Central memory CD8-positive, alpha-beta T cell (primary cell): ENCODE measurements at regions not wholly inside any gene's neighbourhood (a gene's known extent, or its start where the extent isn't known, plus 50 kb on each side); places are given as distances from the start of the nearest gene placed in this dataset.
"Not testable (repeated sequence)": the region's sequence is repeated elsewhere in the genome, so short reads cannot be mapped to it uniquely, and the experiment has no call there.

ENCODE experiments used
- ATAC-seq: fragments of 150-1000 bp; cut with Tn5 transposase; replicated peaks from 2 replicates; pipeline ENCODE4 v1.10.0; 2022; ENCODE audit warnings: mild to moderate bottlenecking, moderate FRiP score, moderate number of reproducible peaks; ENCODE audit not compliant: poor library complexity, severe bottlenecking; ENCODE audit errors: extremely low read depth
- DNase-seq, 2 donors: peaks; one replicate each; pipeline ENCODE4 v3.0.0; 2021; ENCODE audit warnings: low spot score in 2 of 2
- H3K27ac Mint-ChIP-seq: one replicate; pipeline ENCODE4 v1.8.0; 2022; ENCODE audit warnings: low read depth, mild to moderate bottlenecking, moderate library complexity, mixed read lengths
- H3K27me3 Mint-ChIP-seq: one replicate; pipeline ENCODE4 v1.8.0; 2022; ENCODE audit warnings: mixed read lengths
- H3K36me3 Mint-ChIP-seq: one replicate; pipeline ENCODE4 v1.8.0; 2022; ENCODE audit warnings: mild to moderate bottlenecking, moderate library complexity, mixed read lengths; ENCODE audit not compliant: insufficient read depth
- H3K4me1 Mint-ChIP-seq: one replicate; pipeline ENCODE4 v1.8.0; 2022; ENCODE audit warnings: mixed read lengths
- H3K4me3 Mint-ChIP-seq: one replicate; pipeline ENCODE4 v1.8.0; 2022; ENCODE audit warnings: mild to moderate bottlenecking, moderate library complexity, mixed read lengths
- H3K9me3 Mint-ChIP-seq: one replicate; pipeline ENCODE4 v1.8.0; 2022; ENCODE audit warnings: mixed read lengths

- Mint-ChIP-seq H3K4me3 (no peak overlapping the region), H3K36me3 (no peaks in the 10 kb centered on the region), H3K27me3 (no peaks in the 10 kb centered on the region), H3K9me3 (peaks cover 18% of the 10 kb centered on the region), H3K4me1 (no peaks in the 10 kb centered on the region), H3K27ac (no peak overlapping the region)
- no peak for DNase-seq
- ATAC-seq = no peak
Observed at GRCh38 chr6:103826209-103826608, 1033.5 kb downstream of the HACE1 start.

- Mint-ChIP-seq H3K4me1 (no peaks in the 10 kb centered on the region), H3K27me3 (no peaks in the 10 kb centered on the region), H3K9me3 (peaks cover 24% of the 10 kb centered on the region), H3K4me3 (no peak overlapping the region), H3K36me3 (no peaks in the 10 kb centered on the region), H3K27ac (no peak overlapping the region)
- no peak for DNase-seq
- no peak for ATAC-seq
Observed at GRCh38 chr6:103820148-103820547, 1039.6 kb downstream of the HACE1 start.

- H3K27me3 Mint-ChIP-seq = no peaks in the 10 kb centered on the region
- no peak overlapping the region for H3K4me3 Mint-ChIP-seq
- no peak overlapping the region for H3K27ac Mint-ChIP-seq
- peaks cover 25% of the 10 kb centered on the region for H3K9me3 Mint-ChIP-seq
- H3K36me3 Mint-ChIP-seq = no peaks in the 10 kb centered on the region
- DNase-seq = no peak
- no peak for ATAC-seq
- no peaks in the 10 kb centered on the region for H3K4me1 Mint-ChIP-seq
Observed at GRCh38 chr6:103819509-103819908, 1040.2 kb downstream of the HACE1 start.

- Mint-ChIP-seq H3K27me3 (no peaks in the 10 kb centered on the region), H3K27ac (no peak overlapping the region), H3K9me3 (peaks cover 22% of the 10 kb centered on the region), H3K36me3 (no peaks in the 10 kb centered on the region), H3K4me3 (no peak overlapping the region), H3K4me1 (no peaks in the 10 kb centered on the region)
- no peak for ATAC-seq
- DNase-seq = no peak
Observed at GRCh38 chr6:103812970-103813369, 1046.7 kb downstream of the HACE1 start.

GRCh38 chr6:103801901-103802479, 1057.7 kb downstream of the HACE1 start:
- H3K4me1 Mint-ChIP-seq, H3K36me3 Mint-ChIP-seq, ATAC-seq, H3K27ac Mint-ChIP-seq, H3K27me3 Mint-ChIP-seq, H3K4me3 Mint-ChIP-seq, DNase-seq: not testable (repeated sequence)
- peaks cover 17% of the 10 kb centered on the region for H3K9me3 Mint-ChIP-seq

- Mint-ChIP-seq H3K4me1 (no peaks in the 10 kb centered on the region), H3K9me3 (peaks cover 24% of the 10 kb centered on the region), H3K27ac (no peak overlapping the region), H3K36me3 (no peaks in the 10 kb centered on the region), H3K4me3 (no peak overlapping the region), H3K27me3 (no peaks in the 10 kb centered on the region)
- no peak for DNase-seq
- no peak for ATAC-seq
Observed at GRCh38 chr6:103799971-103800670, 1059.6 kb downstream of the HACE1 start.

GRCh38 chr6:103798166-103798565, 1061.6 kb downstream of the HACE1 start:
- no peaks in the 10 kb centered on the region for H3K27me3 Mint-ChIP-seq
- H3K27ac Mint-ChIP-seq = no peak overlapping the region
- H3K4me1 Mint-ChIP-seq = no peaks in the 10 kb centered on the region
- no peak overlapping the region for H3K4me3 Mint-ChIP-seq
- no peak for ATAC-seq
- no peaks in the 10 kb centered on the region for H3K36me3 Mint-ChIP-seq
- H3K9me3 Mint-ChIP-seq = peaks cover 18% of the 10 kb centered on the region
- DNase-seq = no peak

- DNase-seq (no peak), ATAC-seq (no peak)
- H3K4me1 Mint-ChIP-seq = no peaks in the 10 kb centered on the region
Observed at GRCh38 chr6:103797738-103798137, 1062.0 kb downstream of the HACE1 start.

GRCh38 chr6:103791458-103791857, 1068.3 kb downstream of the HACE1 start:
- peaks cover 14% of the 10 kb centered on the region for H3K9me3 Mint-ChIP-seq
- DNase-seq (no peak), ATAC-seq (no peak)
- H3K27me3 Mint-ChIP-seq = no peaks in the 10 kb centered on the region
- H3K4me1 Mint-ChIP-seq = no peaks in the 10 kb centered on the region
- H3K27ac Mint-ChIP-seq = no peak overlapping the region
- no peak overlapping the region for H3K4me3 Mint-ChIP-seq
- no peaks in the 10 kb centered on the region for H3K36me3 Mint-ChIP-seq

More at GRCh38 chr6:103797738-103798137, 1062.0 kb downstream of the HACE1 start:
- Mint-ChIP-seq H3K27ac (no peak overlapping the region), H3K4me3 (no peak overlapping the region), H3K36me3 (no peaks in the 10 kb centered on the region), H3K9me3 (peaks cover 14% of the 10 kb centered on the region), H3K27me3 (no peaks in the 10 kb centered on the region)

GRCh38 chr6:103784117-103784516, 1075.6 kb downstream of the HACE1 start:
- DNase-seq = no peak
- Mint-ChIP-seq H3K4me1 (no peaks in the 10 kb centered on the region), H3K9me3 (peaks cover 11% of the 10 kb centered on the region), H3K4me3 (no peak overlapping the region), H3K36me3 (no peaks in the 10 kb centered on the region), H3K27me3 (no peaks in the 10 kb centered on the region), H3K27ac (no peak overlapping the region)
- no peak for ATAC-seq

GRCh38 chr6:103783329-103783728, 1076.4 kb downstream of the HACE1 start:
- DNase-seq = no peak
- Mint-ChIP-seq H3K4me1 (no peaks in the 10 kb centered on the region), H3K27me3 (no peaks in the 10 kb centered on the region), H3K4me3 (no peak overlapping the region), H3K9me3 (peaks cover 11% of the 10 kb centered on the region), H3K36me3 (no peaks in the 10 kb centered on the region), H3K27ac (no peak overlapping the region)
- no peak for ATAC-seq

- Mint-ChIP-seq H3K9me3 (peaks cover 7% of the 10 kb centered on the region), H3K27me3 (no peaks in the 10 kb centered on the region), H3K4me3 (no peak overlapping the region), H3K27ac (no peak overlapping the region), H3K4me1 (no peaks in the 10 kb centered on the region), H3K36me3 (no peaks in the 10 kb centered on the region)
- no peak for DNase-seq
- ATAC-seq = no peak
Observed at GRCh38 chr6:103769431-103769830, 1090.3 kb downstream of the HACE1 start.

GRCh38 chr6:103750603-103751002, 1109.1 kb downstream of the HACE1 start:
- H3K4me3 Mint-ChIP-seq = no peak overlapping the region
- H3K27ac Mint-ChIP-seq = no peak overlapping the region
- DNase-seq = no peak
- no peaks in the 10 kb centered on the region for H3K27me3 Mint-ChIP-seq
- no peaks in the 10 kb centered on the region for H3K4me1 Mint-ChIP-seq
- ATAC-seq = no peak
- H3K9me3 Mint-ChIP-seq = no peaks in the 10 kb centered on the region
- H3K36me3 Mint-ChIP-seq = no peaks in the 10 kb centered on the region
